Subcutaneous abdominal adipose tissue (tissue), 5 donors: ENCODE measurements at regions not wholly inside any gene's neighbourhood (a gene's known extent, or its start where the extent isn't known, plus 50 kb on each side); places are given as distances from the start of the nearest gene placed in this dataset.

ENCODE experiments used
- H3K27ac ChIP-seq: one replicate; pipeline ENCODE4 v1.7.0; 2013; ENCODE audit warnings: low read depth, mild to moderate bottlenecking, inconsistent platforms, low read length, moderate library complexity
- H3K27me3 ChIP-seq, 5 donors: one replicate each; pipeline ENCODE4 v1.7.0; 2013; ENCODE audit warnings: low read length in 5 of 5, inconsistent platforms in 1 of 5; ENCODE audit not compliant: control insufficient read depth in 5 of 5, insufficient read depth in 4 of 5
- H3K36me3 ChIP-seq, 5 donors: one replicate each; pipeline ENCODE4 v1.7.0; 2013; ENCODE audit warnings: low read length in 5 of 5; ENCODE audit not compliant: control insufficient read depth in 5 of 5, insufficient read depth in 5 of 5
- H3K4me1 ChIP-seq, 5 donors: one replicate each; pipeline ENCODE4 v1.7.0; 2013; ENCODE audit warnings: low read length in 5 of 5, mild to moderate bottlenecking in 3 of 5, moderate library complexity in 1 of 5; ENCODE audit not compliant: control insufficient read depth in 5 of 5, insufficient read depth in 5 of 5
- H3K4me3 ChIP-seq, 5 donors: one replicate each; pipeline ENCODE4 v1.7.0; 2013; ENCODE audit warnings: low read length in 5 of 5, low read depth in 1 of 5
- H3K9ac ChIP-seq, 5 donors: one replicate each; pipeline ENCODE4 v1.7.0; 2013; ENCODE audit warnings: low read length in 5 of 5, mild to moderate bottlenecking in 4 of 5, moderate library complexity in 3 of 5
- H3K9me3 ChIP-seq, 5 donors: one replicate each; pipeline ENCODE4 v1.7.0; 2013; ENCODE audit warnings: low read length in 5 of 5; ENCODE audit not compliant: control insufficient read depth in 5 of 5
- donor health status: healthy.
- donor health status: healthy.
- donor health status: healthy.
- donor health status: healthy.
- donor health status: healthy.

DNA sequence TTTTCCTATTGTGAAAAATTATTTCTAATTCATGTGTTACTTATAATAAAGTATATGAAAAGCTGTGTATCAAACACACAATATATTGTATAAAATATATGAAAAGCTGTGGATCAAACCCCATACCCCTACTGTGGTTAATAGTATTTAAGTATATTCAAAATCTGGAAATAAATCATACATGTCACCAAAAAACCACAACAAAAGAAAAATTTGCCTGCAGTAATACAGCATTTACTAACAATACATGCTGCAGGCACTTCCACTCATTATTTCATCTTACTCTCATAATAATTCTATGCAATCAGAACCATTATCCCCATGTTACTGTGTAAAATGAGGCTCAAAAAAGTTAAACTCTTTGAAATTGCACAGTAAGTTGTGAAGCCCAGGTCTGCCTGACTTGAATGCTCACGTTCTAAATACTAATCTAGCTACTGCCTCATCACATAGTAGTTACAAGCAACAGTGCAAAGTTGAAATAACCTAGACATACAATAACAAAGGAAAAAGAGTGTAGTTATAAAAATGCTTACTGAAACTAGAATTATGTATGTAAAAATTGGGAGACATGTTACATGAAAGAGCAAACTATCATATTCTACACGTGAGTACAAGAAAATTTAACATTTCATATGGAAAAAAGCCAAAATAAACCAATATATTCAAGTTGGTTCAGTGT lies 61.7 kb downstream of the FAM217A start:
- H3K4me1 ChIP-seq: peaks cover 3 to 40% (median 33%) of the 10 kb centered on the region in 5 donors
- H3K4me3 ChIP-seq: peak overlapping the region in 4 of 5 donors; percentile 67 to 89 (median 74)

DNA sequence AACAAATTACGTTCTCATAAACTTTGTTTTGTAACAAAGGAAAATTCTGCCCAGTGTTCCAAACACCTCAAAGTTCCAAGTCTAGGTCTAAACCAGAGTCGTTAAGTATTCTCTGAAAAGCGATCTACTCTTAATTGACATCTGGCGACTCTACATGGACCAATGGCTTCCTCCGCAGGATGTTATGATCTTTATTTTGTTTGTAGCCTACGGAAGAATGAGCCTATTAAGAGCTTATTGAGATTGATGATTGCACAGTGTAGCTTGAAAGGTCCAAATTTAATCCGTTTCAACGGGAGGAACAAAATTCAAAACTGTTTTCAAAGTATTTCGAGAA lies 61.1 kb downstream of the FAM217A start:
- peaks cover 0 to 2% (median 0%) of the 10 kb centered on the region in 5 donors for H3K27me3 ChIP-seq
- H3K4me1 ChIP-seq: peaks cover 6 to 41% (median 36%) of the 10 kb centered on the region in 5 donors

More for the DNA sequence above, 61.7 kb downstream of the FAM217A start:
- peaks cover 0 to 2% (median 0%) of the 10 kb centered on the region in 5 donors for H3K27me3 ChIP-seq
- no peaks in the 10 kb centered on the region for H3K36me3 ChIP-seq
- peak overlapping the region; percentile 6 to 98 (median 93) for H3K9ac ChIP-seq
- H3K27ac ChIP-seq: peak overlapping the region; percentile 74
- no peaks in the 10 kb centered on the region for H3K9me3 ChIP-seq

DNA sequence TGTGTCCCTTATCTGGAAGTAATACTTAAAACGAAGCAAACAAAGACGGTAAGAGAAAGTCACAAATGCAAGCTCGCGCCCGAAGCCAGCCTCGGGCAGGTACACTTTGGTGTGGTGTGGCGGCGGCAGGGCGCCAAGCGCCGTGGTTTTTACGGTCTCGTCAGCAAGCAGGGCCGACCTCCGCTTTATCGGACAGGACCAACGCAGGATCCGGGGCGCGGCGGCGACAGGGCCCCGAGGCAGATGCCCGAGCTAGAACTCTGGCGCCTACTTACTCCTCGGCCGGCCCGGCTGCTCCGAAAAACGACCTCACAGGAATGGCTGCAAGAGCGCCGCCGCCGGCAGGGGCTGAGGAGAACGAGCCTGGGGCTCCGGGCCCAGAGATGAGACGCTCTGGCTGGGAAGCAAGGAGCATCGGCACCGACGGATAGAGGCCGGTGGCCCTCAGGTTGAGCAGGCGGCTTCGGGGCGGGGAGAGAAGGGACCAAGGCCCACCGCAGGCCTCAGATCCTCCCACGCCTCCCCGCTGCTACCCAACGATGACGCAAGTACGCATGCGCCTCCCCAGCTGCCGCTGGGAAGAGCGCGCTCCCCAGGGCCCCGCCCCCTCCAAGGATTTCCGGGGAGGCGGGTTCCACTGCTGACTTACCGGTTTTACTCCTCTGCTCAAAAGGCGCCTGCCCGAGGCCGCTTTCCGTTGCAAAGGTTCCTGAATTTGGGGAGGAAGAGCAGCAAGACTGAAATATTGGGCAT lies 60.6 kb downstream of the FAM217A start:
- Histone ChIP-seq H3K9me3 (no peaks in the 10 kb centered on the region), H3K36me3 (no peaks in the 10 kb centered on the region), H3K4me1 (peaks cover 6 to 46% (median 41%) of the 10 kb centered on the region in 5 donors), H3K27ac (peak overlapping the region; percentile 74), H3K9ac (peak overlapping the region; percentile 6 to 98 (median 93)), H3K27me3 (peaks cover 0 to 2% (median 0%) of the 10 kb centered on the region in 5 donors), H3K4me3 (peak overlapping the region; percentile 67 to 92 (median 78))

More for the DNA sequence above, 61.1 kb downstream of the FAM217A start:
- peak overlapping the region; percentile 67 to 92 (median 78) for H3K4me3 ChIP-seq
- H3K9ac ChIP-seq: peak overlapping the region; percentile 6 to 98 (median 93)
- no peaks in the 10 kb centered on the region for H3K36me3 ChIP-seq
- no peaks in the 10 kb centered on the region for H3K9me3 ChIP-seq
- H3K27ac ChIP-seq: peak overlapping the region; percentile 74
